Memory B cell (primary cell): ENCODE measurements at regions not wholly inside any gene's neighbourhood (a gene's known extent, or its start where the extent isn't known, plus 50 kb on each side); places are given as distances from the start of the nearest gene placed in this dataset.

Experiments used
- ATAC-seq: fragments of 150-1000 bp; cut with Tn5 transposase; 2 replicates; pipeline ENCODE4 v1.10.0; 2021; ENCODE audit warnings: low read depth, mild to moderate bottlenecking, moderate library complexity
- DNase-seq, 2 donors: peaks; one replicate each; pipeline ENCODE4 v3.0.0; 2022; ENCODE audit warnings: low spot score in 2 of 2
- H3K27ac Mint-ChIP-seq: one replicate; pipeline ENCODE4 v1.8.0; 2022; ENCODE audit warnings: mild to moderate bottlenecking, moderate library complexity, mixed read lengths
- H3K27me3 Mint-ChIP-seq: one replicate; pipeline ENCODE4 v1.8.0; 2022; ENCODE audit warnings: mixed read lengths
- H3K36me3 Mint-ChIP-seq: one replicate; pipeline ENCODE4 v1.8.0; 2022; ENCODE audit warnings: mild to moderate bottlenecking, mixed read lengths
- H3K4me1 Mint-ChIP-seq: one replicate; pipeline ENCODE4 v1.8.0; 2022; ENCODE audit warnings: mixed read lengths
- H3K4me3 Mint-ChIP-seq: one replicate; pipeline ENCODE4 v1.8.0; 2022; ENCODE audit warnings: mild to moderate bottlenecking, moderate library complexity, mixed read lengths
- H3K9me3 Mint-ChIP-seq: one replicate; pipeline ENCODE4 v1.8.0; 2022; ENCODE audit warnings: mixed read lengths

DNA sequence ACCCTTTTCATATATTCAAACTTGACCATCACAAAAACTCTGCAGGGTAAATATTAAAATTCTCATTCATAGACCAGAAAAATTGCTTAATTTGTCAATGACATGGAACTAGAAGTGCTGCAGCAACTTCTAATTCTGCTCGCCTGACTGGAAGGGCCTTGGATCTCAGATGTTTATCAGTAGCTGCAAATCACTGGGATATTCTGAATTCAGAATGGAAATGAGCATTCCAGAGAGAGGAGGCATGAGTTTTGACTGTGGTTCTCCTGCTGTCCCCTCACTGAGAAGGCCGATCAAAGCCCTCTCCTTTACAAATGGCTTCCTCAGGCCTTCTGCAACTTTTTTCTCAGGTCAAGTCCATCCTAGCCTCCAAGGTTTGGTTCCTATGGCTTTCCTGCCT, 171.3 kb upstream of the FAM78B start:
- Mint-ChIP-seq H3K27me3 (peaks cover 4% of the 10 kb centered on the region), H3K36me3 (no peaks in the 10 kb centered on the region), H3K9me3 (peaks cover 3% of the 10 kb centered on the region), H3K4me1 (no peaks in the 10 kb centered on the region), H3K27ac (no peak overlapping the region), H3K4me3 (no peak overlapping the region)
- DNase-seq (no peak), ATAC-seq (no peak)

DNA sequence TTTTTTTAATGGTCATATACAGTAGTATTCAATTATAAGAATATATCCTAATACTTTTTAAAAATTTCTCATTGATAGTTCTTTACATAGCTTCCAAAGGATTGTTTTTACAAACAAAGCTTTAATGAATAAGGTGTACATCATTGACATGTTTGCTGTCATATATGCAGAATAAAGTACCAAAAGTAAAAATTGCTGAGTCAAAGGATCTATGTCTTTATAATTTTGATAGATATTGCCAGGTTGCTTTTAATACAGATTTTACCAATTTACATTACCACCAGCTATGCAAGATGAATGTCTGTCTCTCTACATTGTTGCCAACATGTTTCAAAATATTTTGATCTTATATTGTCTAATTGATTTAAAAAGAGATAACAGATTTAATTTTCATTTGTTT, 173.9 kb upstream of the FAM78B start:
- no peak overlapping the region for H3K4me3 Mint-ChIP-seq
- peaks cover 2% of the 10 kb centered on the region for H3K27me3 Mint-ChIP-seq
- DNase-seq (no peak), ATAC-seq (no peak)
- no peaks in the 10 kb centered on the region for H3K4me1 Mint-ChIP-seq
- H3K36me3 Mint-ChIP-seq: no peaks in the 10 kb centered on the region
- H3K9me3 Mint-ChIP-seq: peaks cover 3% of the 10 kb centered on the region
- no peak overlapping the region for H3K27ac Mint-ChIP-seq

DNA sequence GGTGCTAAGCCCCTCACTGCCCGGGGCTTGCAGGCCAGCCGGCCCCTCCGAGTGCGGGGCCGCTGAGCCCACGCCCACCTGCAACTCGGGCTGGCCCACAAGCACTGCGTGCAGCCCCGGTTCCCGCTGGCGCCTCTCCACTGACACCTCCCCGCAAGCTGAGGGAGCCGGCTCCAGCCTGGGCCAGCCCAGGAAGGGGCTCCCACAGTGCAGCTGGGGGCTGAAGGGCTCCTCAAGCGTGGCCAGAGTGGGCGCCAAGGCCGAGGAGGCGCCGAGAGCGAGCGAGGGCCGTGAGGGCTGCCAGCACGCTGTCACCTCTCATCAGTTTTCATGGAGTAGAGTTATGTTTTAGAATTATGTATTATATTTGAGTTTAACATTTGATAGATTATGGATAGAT, 176.5 kb upstream of the FAM78B start:
- H3K27me3 Mint-ChIP-seq: peaks cover 2% of the 10 kb centered on the region

DNA sequence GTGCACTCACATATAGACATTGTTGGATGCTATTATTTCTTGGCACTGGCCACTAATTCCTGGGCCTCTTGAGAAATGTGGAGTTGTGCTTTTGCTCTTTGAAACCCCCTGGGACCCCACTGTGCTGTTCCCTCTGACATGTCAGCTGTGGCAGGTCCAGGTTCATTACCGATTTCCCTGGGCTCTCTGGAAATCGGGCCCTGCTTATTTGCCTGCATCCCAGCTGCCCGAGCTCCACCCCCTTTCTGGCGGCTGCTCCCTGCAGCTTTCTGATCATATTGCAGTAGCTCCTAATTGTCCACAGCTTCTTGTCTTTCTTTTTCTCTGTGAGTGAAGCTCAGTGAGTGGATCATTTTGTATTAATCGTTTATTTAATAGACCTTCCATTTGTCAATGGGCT, 183.7 kb upstream of the FAM78B start:
- Mint-ChIP-seq H3K4me1 (no peaks in the 10 kb centered on the region), H3K27me3 (peaks cover 8% of the 10 kb centered on the region), H3K4me3 (no peak overlapping the region), H3K36me3 (no peaks in the 10 kb centered on the region), H3K27ac (no peak overlapping the region), H3K9me3 (no peaks in the 10 kb centered on the region)
- DNase-seq (no peak), ATAC-seq (no peak)

More for the DNA sequence above, 176.5 kb upstream of the FAM78B start:
- Mint-ChIP-seq H3K9me3 (peaks cover 3% of the 10 kb centered on the region), H3K27ac (no peak overlapping the region), H3K36me3 (no peaks in the 10 kb centered on the region), H3K4me3 (no peak overlapping the region), H3K4me1 (no peaks in the 10 kb centered on the region)
- DNase-seq (no peak), ATAC-seq (no peak)

DNA sequence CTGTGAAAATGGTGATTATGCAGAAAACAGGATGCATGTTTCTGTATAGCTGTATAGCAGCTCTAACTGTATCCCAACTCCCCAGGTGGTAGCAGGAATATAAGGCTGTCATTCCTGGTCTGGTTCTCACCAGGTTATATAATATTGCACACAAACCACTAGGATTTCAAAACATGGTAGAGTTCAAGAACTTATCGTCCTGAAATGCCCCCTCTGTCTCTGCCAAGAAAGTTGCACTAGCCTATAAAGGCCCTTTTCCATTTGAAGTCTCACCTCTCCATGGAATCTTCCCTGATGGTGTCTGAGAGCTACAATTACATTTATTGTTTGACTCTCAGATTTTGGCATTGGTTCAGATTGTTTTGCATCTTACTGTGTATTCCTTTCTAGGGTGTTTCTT, 184.9 kb upstream of the FAM78B start:
- ATAC-seq: no peak
- H3K9me3 Mint-ChIP-seq: no peaks in the 10 kb centered on the region
- peaks cover 5% of the 10 kb centered on the region for H3K27me3 Mint-ChIP-seq

DNA sequence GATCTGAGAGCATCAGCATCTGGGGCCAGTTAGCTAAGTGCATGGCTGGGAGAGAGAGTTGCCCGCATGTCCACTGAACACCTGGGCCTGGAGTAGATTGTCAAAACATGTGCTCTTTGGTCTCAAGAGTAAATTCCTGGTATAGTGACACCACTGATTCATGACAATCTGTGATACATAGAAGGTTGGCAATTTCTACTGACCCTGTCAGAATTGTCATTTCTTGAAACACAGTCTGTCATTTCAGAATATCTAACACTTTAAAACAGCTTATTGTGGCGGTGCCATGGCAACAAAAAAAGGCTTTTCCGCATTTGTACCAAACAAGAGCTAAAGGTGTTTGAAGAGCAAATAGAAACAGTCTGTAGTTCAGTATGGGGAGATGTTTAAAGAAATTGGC, 186.4 kb upstream of the FAM78B start:
- Mint-ChIP-seq H3K9me3 (no peaks in the 10 kb centered on the region), H3K27ac (no peak overlapping the region), H3K36me3 (no peaks in the 10 kb centered on the region), H3K27me3 (peaks cover 5% of the 10 kb centered on the region), H3K4me3 (no peak overlapping the region), H3K4me1 (no peaks in the 10 kb centered on the region)
- ATAC-seq (no peak), DNase-seq (no peak)

More for the DNA sequence above, 184.9 kb upstream of the FAM78B start:
- Mint-ChIP-seq H3K36me3 (no peaks in the 10 kb centered on the region), H3K4me3 (no peak overlapping the region), H3K27ac (no peak overlapping the region), H3K4me1 (no peaks in the 10 kb centered on the region)
- no peak for DNase-seq

DNA sequence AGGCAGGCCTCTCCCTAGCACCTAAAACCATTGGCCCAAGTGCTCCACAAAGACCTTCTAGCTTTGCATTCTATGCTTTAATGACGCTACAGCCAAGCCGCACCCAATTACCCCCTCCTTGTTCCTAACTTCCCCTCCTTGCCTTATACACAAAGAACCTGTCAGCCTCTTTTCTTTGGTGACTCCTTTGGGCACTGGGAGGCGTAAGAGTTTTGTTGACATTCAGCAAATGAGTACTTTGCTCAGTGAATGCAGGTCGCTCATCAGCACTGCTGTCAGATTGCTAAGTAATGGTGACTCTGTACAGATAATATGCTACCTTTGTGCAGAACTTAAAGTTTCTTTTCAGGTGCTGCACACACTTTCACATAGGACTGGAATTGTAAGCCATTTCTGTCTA, 187.6 kb upstream of the FAM78B start:
- H3K4me3 Mint-ChIP-seq: no peak overlapping the region
- ATAC-seq: no peak
- no peak overlapping the region for H3K27ac Mint-ChIP-seq
- no peaks in the 10 kb centered on the region for H3K4me1 Mint-ChIP-seq
- H3K36me3 Mint-ChIP-seq: no peaks in the 10 kb centered on the region
- no peak for DNase-seq
- H3K27me3 Mint-ChIP-seq: peaks cover 5% of the 10 kb centered on the region
- H3K9me3 Mint-ChIP-seq: no peaks in the 10 kb centered on the region

DNA sequence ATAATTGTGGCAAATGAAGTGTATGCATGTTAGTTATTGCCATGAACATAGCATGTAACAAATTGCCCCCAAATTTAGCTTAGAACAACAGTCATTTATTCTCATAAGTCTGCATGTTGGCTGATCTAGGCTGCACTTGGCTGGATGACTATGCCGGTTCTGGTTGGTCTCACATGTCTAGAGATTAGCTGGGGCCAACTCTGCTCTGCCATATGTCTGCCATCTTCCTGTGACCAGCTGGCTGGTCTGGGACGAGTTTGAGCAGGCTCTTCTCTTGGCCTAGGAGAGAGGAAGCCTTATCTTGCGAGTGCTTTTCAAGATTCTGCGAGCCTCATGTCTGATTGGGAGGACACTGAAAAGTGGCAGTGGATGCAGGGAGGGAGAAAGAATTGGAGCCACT, 198.3 kb upstream of the FAM78B start:
- peaks cover 9% of the 10 kb centered on the region for H3K9me3 Mint-ChIP-seq
- H3K4me3 Mint-ChIP-seq: no peak overlapping the region
- no peak for ATAC-seq
- no peaks in the 10 kb centered on the region for H3K36me3 Mint-ChIP-seq
- H3K27me3 Mint-ChIP-seq: peaks cover 6% of the 10 kb centered on the region
- no peak for DNase-seq
- H3K27ac Mint-ChIP-seq: no peak overlapping the region
- no peaks in the 10 kb centered on the region for H3K4me1 Mint-ChIP-seq

DNA sequence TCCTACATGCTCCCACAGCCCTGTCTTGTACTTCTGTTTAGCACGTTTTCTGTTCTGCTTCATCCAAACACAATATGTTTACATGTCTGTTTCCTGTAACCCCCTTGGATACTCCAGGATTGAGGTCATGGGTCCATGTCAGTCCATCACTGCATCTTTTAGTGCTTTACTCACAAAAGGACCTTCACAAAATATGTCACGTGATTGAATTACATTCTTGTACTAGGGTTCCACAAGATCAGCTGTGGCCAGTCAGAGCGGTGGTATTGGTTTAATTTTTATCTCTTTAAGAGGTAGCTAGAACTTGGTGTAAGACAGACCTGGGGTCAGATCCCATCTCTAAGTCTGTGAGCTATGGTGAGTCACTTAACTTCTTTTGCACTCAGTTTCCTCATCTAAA, 201.2 kb upstream of the FAM78B start:
- peaks cover 6% of the 10 kb centered on the region for H3K27me3 Mint-ChIP-seq
- H3K4me3 Mint-ChIP-seq: no peak overlapping the region
- no peak for ATAC-seq
- H3K9me3 Mint-ChIP-seq: peaks cover 8% of the 10 kb centered on the region
- H3K27ac Mint-ChIP-seq: no peak overlapping the region
- no peak for DNase-seq
- no peaks in the 10 kb centered on the region for H3K36me3 Mint-ChIP-seq
- no peaks in the 10 kb centered on the region for H3K4me1 Mint-ChIP-seq

DNA sequence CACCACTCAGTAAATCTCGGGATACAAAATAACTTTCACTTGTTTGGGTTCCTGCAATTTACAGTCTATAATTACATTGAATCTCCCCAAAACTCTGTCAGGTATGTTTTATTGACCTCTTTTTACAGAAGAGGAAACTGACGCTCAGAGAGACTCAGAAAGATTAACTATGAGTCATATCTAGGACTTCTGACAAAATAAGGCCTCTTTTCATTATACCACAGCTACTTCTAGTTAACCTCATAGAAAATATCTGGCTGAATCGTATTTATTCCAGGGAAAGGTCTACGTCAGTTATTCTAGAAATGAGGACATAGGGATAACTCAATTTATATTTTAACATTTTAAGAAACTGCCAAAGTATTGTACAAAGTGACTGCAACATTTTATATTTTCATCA, 211.1 kb upstream of the FAM78B start:
- Mint-ChIP-seq H3K27me3 (peaks cover 3% of the 10 kb centered on the region), H3K9me3 (no peaks in the 10 kb centered on the region), H3K4me3 (no peak overlapping the region), H3K36me3 (no peaks in the 10 kb centered on the region), H3K27ac (no peak overlapping the region), H3K4me1 (no peaks in the 10 kb centered on the region)
- ATAC-seq: no peak
- no peak for DNase-seq

DNA sequence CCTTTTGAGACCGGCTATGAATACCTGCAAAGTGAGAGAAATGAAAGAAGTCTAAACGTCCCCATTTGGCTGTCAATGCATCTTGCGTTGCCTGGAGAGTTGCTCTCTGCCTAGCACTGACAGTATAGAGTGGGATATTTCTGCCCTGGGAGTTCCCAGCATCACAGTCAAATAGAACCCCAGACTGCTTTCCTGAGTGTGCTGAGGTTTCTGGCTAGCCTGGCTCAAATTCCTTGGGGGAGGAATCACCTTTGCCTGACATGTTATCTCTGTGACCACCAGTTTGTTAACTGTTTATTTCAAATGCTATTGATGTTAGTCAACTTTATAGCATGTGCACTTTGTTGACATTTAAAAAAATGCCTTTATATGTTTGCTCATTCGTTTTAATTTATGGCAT, 212.0 kb upstream of the FAM78B start:
- H3K27me3 Mint-ChIP-seq: peaks cover 7% of the 10 kb centered on the region
- ATAC-seq: no peak

DNA sequence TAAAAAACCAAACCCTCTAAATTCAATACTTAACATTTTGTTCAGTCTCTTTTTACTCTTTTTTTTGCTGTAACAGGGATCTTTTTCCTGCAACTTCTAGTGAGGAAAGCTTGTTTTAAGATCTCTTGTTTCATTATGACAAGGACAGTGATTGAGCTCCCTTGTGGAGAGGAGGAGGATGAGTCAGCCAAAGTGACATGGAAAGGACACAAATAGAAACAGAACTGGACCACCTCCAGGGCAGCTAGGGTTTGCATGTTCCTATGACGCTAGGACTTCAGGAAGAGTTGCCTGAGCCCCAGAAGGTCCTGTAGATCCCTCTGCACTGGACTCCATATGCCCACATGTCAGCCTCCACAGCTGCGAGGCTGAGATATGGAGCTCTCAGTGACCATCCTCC, 212.6 kb upstream of the FAM78B start:
- no peaks in the 10 kb centered on the region for H3K36me3 Mint-ChIP-seq
- H3K27ac Mint-ChIP-seq: no peak overlapping the region
- no peaks in the 10 kb centered on the region for H3K4me1 Mint-ChIP-seq
- peaks cover 7% of the 10 kb centered on the region for H3K27me3 Mint-ChIP-seq
- DNase-seq: no peak
- no peak overlapping the region for H3K4me3 Mint-ChIP-seq
- ATAC-seq: no peak
- H3K9me3 Mint-ChIP-seq: no peaks in the 10 kb centered on the region

More for the DNA sequence above, 212.0 kb upstream of the FAM78B start:
- Mint-ChIP-seq H3K4me3 (no peak overlapping the region), H3K27ac (no peak overlapping the region), H3K9me3 (no peaks in the 10 kb centered on the region), H3K4me1 (no peaks in the 10 kb centered on the region), H3K36me3 (no peaks in the 10 kb centered on the region)
- no peak for DNase-seq

DNA sequence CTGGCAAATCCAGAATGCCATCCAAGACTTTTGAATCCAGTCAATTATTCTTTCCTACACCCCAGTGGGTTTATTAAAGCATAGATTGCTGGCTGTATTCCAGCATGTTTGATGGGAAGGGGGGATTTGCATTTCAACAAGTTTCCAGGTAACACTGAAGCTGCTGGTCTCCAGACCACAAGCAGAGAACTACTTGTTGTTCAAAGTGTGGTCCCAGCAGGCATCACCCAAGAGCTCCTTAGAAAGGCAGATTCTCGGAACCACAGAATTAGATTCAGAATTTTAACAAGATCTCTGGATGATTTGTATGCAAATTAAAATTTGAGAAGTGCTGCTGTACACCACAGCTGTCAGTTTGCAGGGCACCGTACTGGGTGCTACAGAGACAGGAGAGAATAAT, 216.3 kb upstream of the FAM78B start:
- no peaks in the 10 kb centered on the region for H3K4me1 Mint-ChIP-seq
- H3K36me3 Mint-ChIP-seq: no peaks in the 10 kb centered on the region
- H3K27ac Mint-ChIP-seq: no peak overlapping the region
- H3K9me3 Mint-ChIP-seq: no peaks in the 10 kb centered on the region
- H3K4me3 Mint-ChIP-seq: no peak overlapping the region
- H3K27me3 Mint-ChIP-seq: peaks cover 10% of the 10 kb centered on the region
- DNase-seq (no peak), ATAC-seq (no peak)

DNA sequence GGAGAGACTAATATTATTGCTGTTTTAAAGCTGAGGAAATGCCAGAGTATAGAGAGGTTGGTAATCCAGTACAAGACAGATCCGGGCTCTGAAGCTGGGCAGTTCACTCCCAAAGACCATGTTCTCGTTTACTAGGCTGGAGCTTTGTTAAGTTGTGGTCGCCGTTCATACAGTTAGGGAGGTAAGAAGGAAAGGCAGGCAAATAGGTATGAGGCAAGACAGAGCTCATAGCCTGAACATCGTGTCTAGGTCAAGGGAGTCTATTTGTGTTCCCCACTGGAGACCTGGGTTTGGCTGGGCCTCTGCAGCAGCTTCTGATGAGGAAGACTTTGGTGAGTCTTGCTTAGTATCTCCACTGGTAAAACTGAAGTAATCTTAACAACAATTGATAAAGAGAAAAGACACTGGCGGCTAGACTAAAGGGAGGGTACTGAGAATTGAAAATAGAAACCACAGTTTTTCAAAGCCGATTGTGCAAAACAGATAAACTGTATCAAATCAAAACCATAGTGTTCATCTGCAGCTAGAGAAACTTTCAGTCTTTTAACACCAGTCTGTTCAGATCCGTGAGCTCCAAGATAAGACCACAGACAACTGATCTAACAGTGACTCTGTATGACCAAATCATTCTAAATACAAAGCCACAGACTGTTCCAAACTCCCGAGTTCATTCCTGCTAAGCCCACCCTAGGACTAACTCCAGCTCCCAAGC, 217.0 kb upstream of the FAM78B start:
- no peak for DNase-seq
- no peaks in the 10 kb centered on the region for H3K4me1 Mint-ChIP-seq
- H3K9me3 Mint-ChIP-seq: no peaks in the 10 kb centered on the region
- H3K27me3 Mint-ChIP-seq: peaks cover 10% of the 10 kb centered on the region
- no peak for ATAC-seq
- H3K36me3 Mint-ChIP-seq: no peaks in the 10 kb centered on the region
- no peak overlapping the region for H3K27ac Mint-ChIP-seq
- no peak overlapping the region for H3K4me3 Mint-ChIP-seq

DNA sequence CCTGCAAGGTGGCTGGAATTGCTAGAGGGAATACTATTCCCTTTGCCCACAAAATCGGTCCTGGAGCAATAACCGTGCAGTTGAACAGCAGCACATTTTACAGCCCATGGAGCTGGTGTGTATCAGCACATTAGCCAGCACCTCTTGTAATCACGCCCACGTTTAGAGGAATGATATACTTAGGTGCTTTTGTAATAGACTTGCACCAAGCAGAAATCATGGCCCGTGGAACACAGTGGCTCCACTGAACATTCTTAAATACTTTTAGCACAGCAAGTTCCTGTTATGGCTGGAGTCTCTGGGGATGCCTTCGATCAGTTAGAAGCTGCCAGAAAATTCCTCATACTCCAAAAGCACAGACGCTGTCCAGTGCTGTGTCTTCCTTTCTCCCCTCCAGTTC, 218.1 kb upstream of the FAM78B start:
- Mint-ChIP-seq H3K4me1 (no peaks in the 10 kb centered on the region), H3K27ac (no peak overlapping the region), H3K36me3 (no peaks in the 10 kb centered on the region), H3K9me3 (no peaks in the 10 kb centered on the region), H3K27me3 (peaks cover 12% of the 10 kb centered on the region), H3K4me3 (no peak overlapping the region)
- no peak for DNase-seq
- ATAC-seq: no peak
